HCT116 (cell line): ENCODE measurements at regions not wholly inside any gene's neighbourhood (a gene's known extent, or its start where the extent isn't known, plus 50 kb on each side); places are given as distances from the start of the nearest gene placed in this dataset.

Experiments
- ATAC-seq: fragments of 200-7000 bp; cut with Tn5 transposase; 2 replicates; pipeline ENCODE4 v1.9.1; 2020; ENCODE audit warnings: mild to moderate bottlenecking, moderate library complexity
- BruUV-seq: library from RNA; stranded (reverse); fragments of 400-500 nt; replicated peaks from 2 replicates; lab custom pipeline; 2021; lab: Mats Ljungman, UMichigan
- CTCF ChIA-PET: fragments of 300-600 bp; sonication (Branson Sonifier 250); formaldehyde crosslinking; loops from one replicate; lab custom pipeline; 2021; ENCODE audit warnings: antibody characterized with exemption; lab: Charles Lee
- POLR2A ChIA-PET: fragments of 300-600, 350-600 bp; sonication (Branson Sonifier 250); formaldehyde crosslinking; loops from one replicate; lab custom pipeline; 2021; ENCODE audit warnings: antibody characterized with exemption; lab: Charles Lee
- RAD21 ChIA-PET, 2 experiments: fragments of 300-600 bp; sonication (Branson Sonifier 250); formaldehyde crosslinking; loops; one replicate each; lab custom pipeline; 2023; ENCODE audit warnings: low total read pairs in 2 of 2; ENCODE audit not compliant: uncharacterized antibody in 2 of 2, unreplicated experiment in 2 of 2, low non-redundant PET in 1 of 2; lab: Charles Lee
- DNase-seq: peaks from one replicate; pipeline ENCODE4 v3.0.0-alpha.2; 2010; ENCODE audit warnings: low read depth, low spot score
- H2AFZ ChIP-seq: fragments of 200-600 bp; shearing (Covaris generic), sonication (generic); 2 replicates; pipeline ENCODE4 v1.6.1; 2017; ENCODE audit warnings: low read depth, mixed run types, mixed read lengths, antibody characterized with exemption, low read length; ENCODE audit not compliant: poor library complexity, severe bottlenecking
- H3K27ac ChIP-seq: 2 replicates; pipeline ENCODE4 v1.5.1; 2012; ENCODE audit warnings: low read depth, low read length
- H3K27me3 ChIP-seq: fragments of 200-600 bp; sonication (generic); 2 replicates; pipeline ENCODE4 v1.6.1; 2016; ENCODE audit warnings: mixed run types, low read length, mixed read lengths; ENCODE audit not compliant: insufficient read depth
- H3K36me3 ChIP-seq, 2 experiments: fragments of 200-500 bp in 1 of 2; fragments of 200-600 bp in 1 of 2; sonication (Bioruptor generic) in 1 of 2; sonication (generic) in 1 of 2; 2 replicates each; pipeline versions ENCODE4 v1.5.1 to v1.6.1; 2014 to 2016; ENCODE audit warnings: low read length in 2 of 2, inconsistent platforms in 1 of 2, mixed read lengths in 1 of 2, mixed run types in 1 of 2; ENCODE audit not compliant: insufficient read depth in 2 of 2, control insufficient read depth in 1 of 2
- H3K4me1 ChIP-seq, 2 experiments: fragments of 200-600 bp in 1 of 2; sonication (generic) in 1 of 2; 2 replicates each; pipeline versions ENCODE4 v1.5.1 to v1.6.1; 2012 to 2017; ENCODE audit warnings: low read length in 2 of 2, inconsistent platforms in 1 of 2, mild to moderate bottlenecking in 1 of 2, mixed read lengths in 1 of 2, mixed run types in 1 of 2, moderate library complexity in 1 of 2; ENCODE audit not compliant: insufficient read depth in 2 of 2, control insufficient read depth in 1 of 2
- H3K4me2 ChIP-seq: fragments of 200-600 bp; sonication (generic); 2 replicates; pipeline ENCODE4 v1.6.1; 2017; ENCODE audit warnings: mixed run types, low read length, mixed read lengths
- H3K4me3 ChIP-seq, 2 experiments: fragments of 200-600 bp in 1 of 2; sonication (generic) in 1 of 2; replicated peaks in 1 of 2; 2 replicates each; pipeline ENCODE4 v1.5.1; 2011 to 2016; ENCODE audit warnings: low read length in 2 of 2, control low read depth in 1 of 2, low read depth in 1 of 2, mild to moderate bottlenecking in 1 of 2, mixed read lengths in 1 of 2, mixed run types in 1 of 2
- H3K79me2 ChIP-seq: fragments of 200-600 bp; sonication (generic); 2 replicates; pipeline ENCODE4 v1.6.1; 2017; ENCODE audit warnings: mild to moderate bottlenecking, mixed run types, low read length, moderate library complexity, mixed read lengths; ENCODE audit not compliant: insufficient read depth
- H3K9ac ChIP-seq: fragments of 200-600 bp; sonication (generic); 2 replicates; pipeline ENCODE4 v1.6.1; 2016; ENCODE audit warnings: low read length, mixed read lengths
- H3K9me2 ChIP-seq: fragments of 200-600 bp; sonication (generic), shearing (Covaris generic); 2 replicates; pipeline ENCODE4 v1.6.1; 2017; ENCODE audit warnings: mixed run types, mild to moderate bottlenecking, moderate library complexity; ENCODE audit not compliant: insufficient read depth
- H3K9me3 ChIP-seq, 2 experiments: fragments of 200-500 bp in 1 of 2; fragments of 200-600 bp in 1 of 2; sonication (Bioruptor generic) in 1 of 2; sonication (generic) in 1 of 2; 2 replicates each; pipeline ENCODE4 v1.6.1; 2014 to 2017; ENCODE audit warnings: low read length in 2 of 2, mixed read lengths in 2 of 2, inconsistent platforms in 1 of 2, low read depth in 1 of 2, mild to moderate bottlenecking in 1 of 2, mixed run types in 1 of 2, moderate library complexity in 1 of 2; ENCODE audit not compliant: control insufficient read depth in 1 of 2, insufficient read depth in 1 of 2
- H4K20me1 ChIP-seq: fragments of 200-600 bp; sonication (generic), shearing (Covaris generic); 2 replicates; pipeline ENCODE4 v1.6.1; 2017; ENCODE audit warnings: mixed run types, mild to moderate bottlenecking, moderate library complexity; ENCODE audit not compliant: insufficient read depth
- ATF3 ChIP-seq: IDR thresholded peaks from 2 replicates; pipeline ENCODE4 v1.6.1; 2012
- CBX3 ChIP-seq: IDR thresholded peaks from 2 replicates; pipeline ENCODE4 v1.6.1; 2012; ENCODE audit warnings: low read depth
- CEBPB ChIP-seq: IDR thresholded peaks from 2 replicates; pipeline ENCODE4 v1.6.1; 2012; ENCODE audit warnings: low read depth
- EGR1 ChIP-seq: IDR thresholded peaks from 2 replicates; pipeline ENCODE4 v1.6.1; 2012; ENCODE audit warnings: low read depth
- ELF1 ChIP-seq: IDR thresholded peaks from 2 replicates; pipeline ENCODE4 v1.6.1; 2012; ENCODE audit warnings: low read depth, borderline replicate concordance
- EZH2 ChIP-seq: fragments of 200-600 bp; sonication (generic); IDR thresholded peaks from 2 replicates; pipeline ENCODE4 v1.6.1; 2017; ENCODE audit warnings: antibody characterized with exemption, mixed run types
- FOSL1 ChIP-seq: IDR thresholded peaks from 2 replicates; pipeline ENCODE4 v1.6.1; 2012; ENCODE audit warnings: low read depth
- POLR2AphosphoS5 ChIP-seq: IDR thresholded peaks from 2 replicates; pipeline ENCODE4 v1.6.1; 2011; ENCODE audit warnings: mild to moderate bottlenecking, low read depth, low read length, moderate library complexity
- REST ChIP-seq: IDR thresholded peaks from 2 replicates; pipeline ENCODE4 v1.6.1; 2012; ENCODE audit warnings: low read depth
- SRF ChIP-seq: IDR thresholded peaks from 2 replicates; pipeline ENCODE4 v1.6.1; 2012; ENCODE audit warnings: low read depth
- ZBTB33 ChIP-seq: IDR thresholded peaks from 2 replicates; pipeline ENCODE4 v1.6.1; 2011; ENCODE audit warnings: mild to moderate bottlenecking, low read length, moderate library complexity; ENCODE audit not compliant: insufficient replicate concordance; ENCODE audit errors: extremely low read depth
- ZFX ChIP-seq: fragments of 450-650 bp; IDR thresholded peaks from 2 replicates; pipeline ENCODE4 v1.6.1; 2017
- ZNF274 ChIP-seq: fragments of 200-500 bp; sonication (Bioruptor generic); IDR thresholded peaks from 2 replicates; pipeline ENCODE4 v1.6.1; 2014; ENCODE audit warnings: mild to moderate bottlenecking, low read depth, low read length, inconsistent platforms
- intact Hi-C: fragments of 100-400 bp; cut with micrococcal nuclease; formaldehyde crosslinking; loops from 2 replicates; pipeline ENCODE4 v1.10.0; 2022

GRCh38 chr6:4584801-4585200, 191.4 kb upstream of the CDYL start:
- no TSS peak for BruUV-seq
- CTCF ChIA-PET = no interaction called here
- Histone ChIP-seq H2AFZ (no peak overlapping the region), H3K9me2 (no peaks in the 10 kb centered on the region), H3K4me2 (no peak overlapping the region), H3K4me3 (no peak overlapping the region), H3K27me3 (no peaks in the 10 kb centered on the region), H3K79me2 (no peaks in the 10 kb centered on the region), H3K27ac (no peak overlapping the region), H3K9me3 (no peaks in the 10 kb centered on the region), H4K20me1 (no peaks in the 10 kb centered on the region), H3K36me3 (no peaks in the 10 kb centered on the region), H3K4me1 (peaks cover 0 to 4% of the 10 kb centered on the region in 2 experiments; a peak in 1 of 4 replicates), H3K9ac (no peak overlapping the region)
- RAD21 ChIA-PET = no interaction called here
- ATAC-seq (no peak), DNase-seq (no peak)
- intact Hi-C loops = no loop called here
- TF ChIP-seq FOSL1 (no peak), CBX3 (no peak), ZBTB33 (no peak), ELF1 (no peak), ZNF274 (no peak), ATF3 (no peak), SRF (no peak), EZH2 (no peak), ZFX (no peak), CEBPB (no peak), EGR1 (no peak), POLR2AphosphoS5 (no peak), REST (no peak)
- POLR2A ChIA-PET = no interaction called here
